ENCODE measurements at regions not wholly inside any gene's neighbourhood (a gene's known extent, or its start where the extent isn't known, plus 50 kb on each side); places are given as distances from the start of the nearest gene placed in this dataset.

- TF ChIP-seq PRDM4 (tag by site-specific recombination; IDR thresholded peaks at IDR 0.05) (no peak), ZNF792 (tag by site-specific recombination; IDR thresholded peaks at IDR 0.05) (no peak), KLF17 (tag by site-specific recombination; IDR thresholded peaks at IDR 0.05) (no peak)
These were observed 102.2 kb upstream of the LHX1 start (continued) for GRCh38 chr17:36835036-36835435.

- H3K9me3 ChIP-seq (ENCODE audit: control insufficient read depth, insufficient read depth, low read depth, low read length): no peaks in the 10 kb centered on the region
- peaks cover 6% of the 10 kb centered on the region; the same call in 1 of the 2 replicates for H3K4me1 ChIP-seq (ENCODE audit: control insufficient read depth, insufficient read depth, low read length)
- ChIA-PET POLR2A (no interaction called here), CTCF (interaction anchor here (0.7 kb wide), 2 partner anchors 19 to 212 kb away, joined by 3 to 5 read pairs; no protein-coding TSS in a partner anchor)
- H3K36me3 ChIP-seq (ENCODE audit: control insufficient read depth in 2 of 2, insufficient read depth in 1 of 2, low read length in 2 of 2): no peaks in the 10 kb centered on the region
- H3K4me3 ChIP-seq (ENCODE audit: low read depth, low read length): no peak overlapping the region
- 0 out of 2 replicates have a peak overlapping the region, but pooled peaks have one; percentile 9 for H3K27ac ChIP-seq (ENCODE audit: extremely low read depth, low read depth, low read length)
- TF ChIP-seq ZNF266 (tag by site-specific recombination; IDR thresholded peaks at IDR 0.05; ENCODE audit: low read depth): no peak
- TF ChIP-seq GFI1B (tag by site-specific recombination; IDR thresholded peaks at IDR 0.05): no peak
- peak; percentile 33; the same call in 1 of the 2 replicates for TF ChIP-seq PATZ1 (tag by site-specific recombination; IDR thresholded peaks at IDR 0.05)
- no peak for TF ChIP-seq TSHZ1 (tag by site-specific recombination; IDR thresholded peaks at IDR 0.05; ENCODE audit: borderline replicate concordance)
- peak; percentile 97 for TF ChIP-seq SP7 (tag by site-specific recombination; IDR thresholded peaks at IDR 0.05)
- TF ChIP-seq ZNF350 (tag by site-specific recombination; IDR thresholded peaks at IDR 0.05): no peak
- no peak for TF ChIP-seq ZNF10 (tag by site-specific recombination; IDR thresholded peaks at IDR 0.05)
- peak; percentile 64 for TF ChIP-seq ZBTB8A (tag by site-specific recombination; IDR thresholded peaks at IDR 0.05)
- no peak for TF ChIP-seq ZNF248 (tag by site-specific recombination; IDR thresholded peaks at IDR 0.05)
- 0 out of 2 replicates have a peak, but pooled peaks have one; percentile 39 for TF ChIP-seq ZNF423 (tag by site-specific recombination; IDR thresholded peaks at IDR 0.05)
- TF ChIP-seq ZNF211 (tag by site-specific recombination; IDR thresholded peaks at IDR 0.05; ENCODE audit: low read depth): no peak
- 0 out of 2 replicates have a peak, but pooled peaks have one; percentile 52 for TF ChIP-seq KLF7 (tag by site-specific recombination; IDR thresholded peaks at IDR 0.05; ENCODE audit: borderline replicate concordance)
- TF ChIP-seq FEZF1 (tag by site-specific recombination; IDR thresholded peaks at IDR 0.05): peak; percentile 64
- TF ChIP-seq ZEB2 (tag by site-specific recombination; IDR thresholded peaks at IDR 0.05): 0 out of 2 replicates have a peak, but pooled peaks have one; percentile 42
- no peak for TF ChIP-seq RBAK (tag by site-specific recombination; IDR thresholded peaks at IDR 0.05)
- no peak for TF ChIP-seq ZNF175 (tag by site-specific recombination; IDR thresholded peaks at IDR 0.05)
- TF ChIP-seq ZNF639 (tag by site-specific recombination; IDR thresholded peaks at IDR 0.05): no peak
- TF ChIP-seq ZNF341 (tag by site-specific recombination; IDR thresholded peaks at IDR 0.05; ENCODE audit: low read depth): peak; percentile 60
- TF ChIP-seq ZBTB6 (tag by site-specific recombination; IDR thresholded peaks at IDR 0.05): peak; percentile 54; the same call in 1 of the 2 replicates
- TF ChIP-seq ZNF792 (tag by site-specific recombination; IDR thresholded peaks at IDR 0.05): no peak
- TF ChIP-seq ZBTB17 (tag by site-specific recombination; IDR thresholded peaks at IDR 0.05): 0 out of 2 replicates have a peak, but pooled peaks have one; percentile 31
- TF ChIP-seq ZNF174 (tag by site-specific recombination; IDR thresholded peaks at IDR 0.05): no peak
These were observed 99.9 kb upstream of the LHX1 start for GRCh38 chr17:36837195-36837938.

Measured in HEK293 (cell line).